H9 (cell line): ENCODE measurements at regions not wholly inside any gene's neighbourhood (a gene's known extent, or its start where the extent isn't known, plus 50 kb on each side); places are given as distances from the start of the nearest gene placed in this dataset.

Source experiments
- DNase-seq: peaks from one replicate; pipeline ENCODE4 v3.0.0-alpha.2; 2017
- H2AFZ ChIP-seq: one replicate; pipeline ENCODE4 v1.6.1; 2013; ENCODE audit warnings: mild to moderate bottlenecking, low read length, control low read depth, moderate library complexity
- H2AK5ac ChIP-seq: 2 replicates; pipeline ENCODE4 v1.6.1; 2013; ENCODE audit warnings: low read length, control low read depth, mixed read lengths; ENCODE audit not compliant: insufficient read length
- H2BK120ac ChIP-seq: one replicate; pipeline ENCODE4 v1.6.1; 2013; ENCODE audit warnings: low read depth, mild to moderate bottlenecking, low read length, control low read depth, inconsistent platforms; ENCODE audit not compliant: poor library complexity, severe bottlenecking
- H2BK12ac ChIP-seq: 2 replicates; pipeline ENCODE4 v1.6.1; 2013; ENCODE audit warnings: low read length, control low read depth, mixed read lengths, low read depth; ENCODE audit not compliant: insufficient read length
- H2BK15ac ChIP-seq: 2 replicates; pipeline ENCODE4 v1.6.1; 2013; ENCODE audit warnings: low read depth, low read length, control low read depth
- H2BK20ac ChIP-seq: one replicate; pipeline ENCODE4 v1.6.1; 2013; ENCODE audit warnings: low read depth, mild to moderate bottlenecking, low read length, control low read depth, inconsistent platforms; ENCODE audit not compliant: poor library complexity, severe bottlenecking
- H2BK5ac ChIP-seq: 2 replicates; pipeline ENCODE4 v1.6.1; 2013; ENCODE audit warnings: low read length, control low read depth, mixed read lengths; ENCODE audit not compliant: insufficient read length
- H3K14ac ChIP-seq: 2 replicates; pipeline ENCODE4 v1.6.1; 2013; ENCODE audit warnings: low read length, control low read depth; ENCODE audit not compliant: insufficient read depth
- H3K18ac ChIP-seq: 2 replicates; pipeline ENCODE4 v1.6.1; 2013; ENCODE audit warnings: low read depth, mild to moderate bottlenecking, mixed read lengths, low read length, control low read depth; ENCODE audit not compliant: insufficient read length
- H3K23ac ChIP-seq: 2 replicates; pipeline ENCODE4 v1.6.1; 2013; ENCODE audit warnings: low read length, control low read depth, mixed read lengths, low read depth; ENCODE audit not compliant: insufficient read length
- H3K23me2 ChIP-seq: 2 replicates; pipeline ENCODE4 v1.6.1; 2013; ENCODE audit warnings: low read depth, mild to moderate bottlenecking, mixed read lengths, low read length, control low read depth; ENCODE audit not compliant: insufficient read length, poor library complexity, severe bottlenecking
- H3K27ac ChIP-seq: 2 replicates; pipeline ENCODE4 v1.5.1; 2013; ENCODE audit warnings: low read length, control low read depth, mixed read lengths, low read depth; ENCODE audit not compliant: insufficient read length
- H3K27me3 ChIP-seq: 2 replicates; pipeline ENCODE4 v1.6.1; 2013; ENCODE audit warnings: low read length, control low read depth, inconsistent platforms; ENCODE audit not compliant: insufficient read depth
- H3K4ac ChIP-seq: 2 replicates; pipeline ENCODE4 v1.6.1; 2013; ENCODE audit warnings: low read depth, mild to moderate bottlenecking, control low read depth, inconsistent platforms, low read length, moderate library complexity
- H3K4me1 ChIP-seq: 2 replicates; pipeline ENCODE4 v1.6.1; 2013; ENCODE audit warnings: low read length, control low read depth, inconsistent platforms; ENCODE audit not compliant: insufficient read depth
- H3K4me2 ChIP-seq: 2 replicates; pipeline ENCODE4 v1.6.1; 2013; ENCODE audit warnings: low read length, control low read depth, mixed read lengths; ENCODE audit not compliant: insufficient read length, insufficient read depth
- H3K56ac ChIP-seq: 2 replicates; pipeline ENCODE4 v1.6.1; 2013; ENCODE audit warnings: low read depth, mild to moderate bottlenecking, mixed read lengths, low read length, control low read depth; ENCODE audit not compliant: insufficient read length
- H3K79me1 ChIP-seq: 2 replicates; pipeline ENCODE4 v1.6.1; 2013; ENCODE audit warnings: low read depth, mild to moderate bottlenecking, moderate library complexity, low read length, control low read depth, inconsistent platforms; ENCODE audit not compliant: insufficient read depth, poor library complexity, severe bottlenecking
- H3K79me2 ChIP-seq: 2 replicates; pipeline ENCODE4 v1.6.1; 2013; ENCODE audit warnings: low read length, control low read depth, inconsistent platforms; ENCODE audit not compliant: insufficient read depth
- H3K9ac ChIP-seq: 2 replicates; pipeline ENCODE4 v1.6.1; 2013; ENCODE audit warnings: low read length, control low read depth, mixed read lengths; ENCODE audit not compliant: insufficient read length; ENCODE audit errors: extremely low read depth
- H3K9me3 ChIP-seq: one replicate; pipeline ENCODE4 v1.6.1; 2013; ENCODE audit warnings: low read depth, low read length, inconsistent platforms; ENCODE audit not compliant: control insufficient read depth
- H3T11ph ChIP-seq: one replicate; pipeline ENCODE4 v1.6.1; 2013; ENCODE audit warnings: mild to moderate bottlenecking, low read length, control low read depth, inconsistent platforms
- H4K20me1 ChIP-seq: one replicate; pipeline ENCODE4 v1.6.1; 2013; ENCODE audit not compliant: control insufficient read depth, insufficient read length, insufficient read depth
- H4K5ac ChIP-seq: 2 replicates; pipeline ENCODE4 v1.6.1; 2013; ENCODE audit warnings: low read depth, mild to moderate bottlenecking, mixed read lengths, low read length, control low read depth; ENCODE audit not compliant: insufficient read length
- H4K8ac ChIP-seq: replicated peaks from 2 replicates; pipeline ENCODE4 v1.6.1; 2013; ENCODE audit warnings: low read length, control low read depth, mixed read lengths, low read depth; ENCODE audit not compliant: insufficient read length
- H4K91ac ChIP-seq: 2 replicates; pipeline ENCODE4 v1.6.1; 2013; ENCODE audit warnings: low read depth, mild to moderate bottlenecking, moderate library complexity, mixed read lengths, low read length, control low read depth; ENCODE audit not compliant: insufficient read length
- H3K27ac Mint-ChIP-seq, 3 experiments: 2 replicates in 2 of 3; 3 replicates in 1 of 3; pipeline ENCODE4 v1.8.0; 2020 to 2021; ENCODE audit warnings: mixed read lengths in 3 of 3, mild to moderate bottlenecking in 1 of 3, moderate library complexity in 1 of 3
- H3K27me3 Mint-ChIP-seq: 2 replicates; pipeline ENCODE4 v1.8.0; 2021; ENCODE audit warnings: low read depth, mild to moderate bottlenecking, moderate library complexity, mixed read lengths
- H3K36me3 Mint-ChIP-seq, 3 experiments: 2 replicates in 2 of 3; 3 replicates in 1 of 3; pipeline ENCODE4 v1.8.0; 2020 to 2021; ENCODE audit warnings: low read depth in 3 of 3, mixed read lengths in 3 of 3; ENCODE audit not compliant: insufficient read depth in 1 of 3
- H3K4me1 Mint-ChIP-seq, 2 experiments: 2 replicates each; pipeline ENCODE4 v1.8.0; 2020; ENCODE audit warnings: mixed read lengths in 2 of 2
- H3K4me3 Mint-ChIP-seq, 2 experiments: 2 replicates in 1 of 2; 3 replicates in 1 of 2; pipeline ENCODE4 v1.8.0; 2020 to 2021; ENCODE audit warnings: mild to moderate bottlenecking in 2 of 2, mixed read lengths in 2 of 2, moderate library complexity in 1 of 2
- H3K9me3 Mint-ChIP-seq, 2 experiments: 2 replicates in 1 of 2; 3 replicates in 1 of 2; pipeline ENCODE4 v1.8.0; 2020; ENCODE audit warnings: mild to moderate bottlenecking in 2 of 2, mixed read lengths in 2 of 2, moderate library complexity in 1 of 2
- WGBS: extraction: QIAGEN DNeasy Blood & Tissue Kit; methylation state at CpG from one replicate; pipeline ENCODE4 v1.1.7; 2013; ENCODE audit warnings: missing lambda C conversion rate, low lambda C conversion rate, mixed read lengths; ENCODE audit not compliant: insufficient read length; ENCODE audit errors: extremely low coverage; 5-methylcytosine and 5-hydroxymethylcytosine counted together
- TF ChIP-seq, protein P1 (sequence below): fragments of 200-600 bp; sonication (generic); conservative IDR thresholded peaks from 3 replicates; pipeline ENCODE4 v1.8.0; 2021; ENCODE audit warnings: antibody characterized with exemption, mild to moderate bottlenecking

DNA sequence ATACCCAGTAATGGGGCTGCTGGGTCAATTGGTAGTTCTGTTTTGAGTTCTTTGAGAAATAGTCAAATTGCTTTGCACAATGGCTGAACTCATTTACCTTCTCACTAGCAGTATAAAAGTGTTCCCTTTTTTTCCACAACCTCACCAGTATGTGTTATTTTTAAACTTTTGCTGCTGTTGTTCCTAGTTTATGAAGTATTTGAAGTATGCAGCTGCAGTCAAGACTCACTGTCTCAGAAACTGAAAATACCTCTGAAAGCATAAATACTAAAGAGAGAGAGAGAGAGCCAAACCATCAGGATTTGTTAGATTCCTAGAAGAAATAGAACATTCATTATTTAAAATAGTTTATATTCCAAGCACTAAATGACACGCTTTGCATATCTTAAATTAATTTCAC is 764.2 kb downstream of the NTRK3 start:
- no peak overlapping the region for H2BK12ac ChIP-seq
- no peaks in the 10 kb centered on the region for H3K4me1 ChIP-seq
- H4K8ac ChIP-seq, result no peak overlapping the region
- TF ChIP-seq, protein P1, sequence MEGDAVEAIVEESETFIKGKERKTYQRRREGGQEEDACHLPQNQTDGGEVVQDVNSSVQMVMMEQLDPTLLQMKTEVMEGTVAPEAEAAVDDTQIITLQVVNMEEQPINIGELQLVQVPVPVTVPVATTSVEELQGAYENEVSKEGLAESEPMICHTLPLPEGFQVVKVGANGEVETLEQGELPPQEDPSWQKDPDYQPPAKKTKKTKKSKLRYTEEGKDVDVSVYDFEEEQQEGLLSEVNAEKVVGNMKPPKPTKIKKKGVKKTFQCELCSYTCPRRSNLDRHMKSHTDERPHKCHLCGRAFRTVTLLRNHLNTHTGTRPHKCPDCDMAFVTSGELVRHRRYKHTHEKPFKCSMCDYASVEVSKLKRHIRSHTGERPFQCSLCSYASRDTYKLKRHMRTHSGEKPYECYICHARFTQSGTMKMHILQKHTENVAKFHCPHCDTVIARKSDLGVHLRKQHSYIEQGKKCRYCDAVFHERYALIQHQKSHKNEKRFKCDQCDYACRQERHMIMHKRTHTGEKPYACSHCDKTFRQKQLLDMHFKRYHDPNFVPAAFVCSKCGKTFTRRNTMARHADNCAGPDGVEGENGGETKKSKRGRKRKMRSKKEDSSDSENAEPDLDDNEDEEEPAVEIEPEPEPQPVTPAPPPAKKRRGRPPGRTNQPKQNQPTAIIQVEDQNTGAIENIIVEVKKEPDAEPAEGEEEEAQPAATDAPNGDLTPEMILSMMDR, result no peak
- no peak overlapping the region for H3K14ac ChIP-seq
- H2AK5ac ChIP-seq, result no peak overlapping the region
- H3T11ph ChIP-seq, result no peak overlapping the region
- H3K79me1 ChIP-seq, result no peaks in the 10 kb centered on the region
- H3K18ac ChIP-seq, result no peak overlapping the region
- Mint-ChIP-seq H3K4me3 (no peak overlapping the region), H3K27me3 (no peaks in the 10 kb centered on the region; the same call in 1 of the 2 replicates), H3K9me3 (peaks cover 3 to 6% of the 10 kb centered on the region in 2 experiments; a peak in 3 of 5 replicates), H3K27ac (no peak overlapping the region), H3K4me1 (no peaks in the 10 kb centered on the region), H3K36me3 (peaks cover 0 to 8% (median 0%) of the 10 kb centered on the region in 3 experiments; a peak in 1 of 7 replicates)
- H3K4me2 ChIP-seq, result no peak overlapping the region
- no peak for DNase-seq
- H3K27ac ChIP-seq, result no peak overlapping the region
- no peak overlapping the region for H4K5ac ChIP-seq
- no peak overlapping the region for H4K91ac ChIP-seq
- no peaks in the 10 kb centered on the region for H3K27me3 ChIP-seq
- no peaks in the 10 kb centered on the region for H3K79me2 ChIP-seq
- no peak overlapping the region for H3K4ac ChIP-seq
- H3K56ac ChIP-seq, result no peak overlapping the region
- no peak overlapping the region for H2BK5ac ChIP-seq
- H2BK20ac ChIP-seq, result no peak overlapping the region
- no peaks in the 10 kb centered on the region for H4K20me1 ChIP-seq
- H3K9ac ChIP-seq, result no peak overlapping the region
- H3K23me2 ChIP-seq, result no peaks in the 10 kb centered on the region
- H2AFZ ChIP-seq, result no peak overlapping the region
- H3K9me3 ChIP-seq, result no peaks in the 10 kb centered on the region
- H3K23ac ChIP-seq, result no peak overlapping the region
- no peak overlapping the region for H2BK15ac ChIP-seq
- no peak overlapping the region for H2BK120ac ChIP-seq
- WGBS, result no CpG with 5 or more reads among the region's 1 CpG
